VCaP (cell line): ENCODE measurements at regions not wholly inside any gene's neighbourhood (a gene's known extent, or its start where the extent isn't known, plus 50 kb on each side); places are given as distances from the start of the nearest gene placed in this dataset.

Experiments
- H3K27ac ChIP-seq: fragments of 450-650 bp; 2 replicates; pipeline ENCODE4 v1.5.1; 2017
- TF ChIP-seq, protein P1 (sequence below): fragments of 450-650 bp; conservative IDR thresholded peaks from 2 replicates; pipeline ENCODE4 v1.5.1; 2017; ENCODE audit warnings: mild to moderate bottlenecking, moderate library complexity

- TF ChIP-seq, protein P1, sequence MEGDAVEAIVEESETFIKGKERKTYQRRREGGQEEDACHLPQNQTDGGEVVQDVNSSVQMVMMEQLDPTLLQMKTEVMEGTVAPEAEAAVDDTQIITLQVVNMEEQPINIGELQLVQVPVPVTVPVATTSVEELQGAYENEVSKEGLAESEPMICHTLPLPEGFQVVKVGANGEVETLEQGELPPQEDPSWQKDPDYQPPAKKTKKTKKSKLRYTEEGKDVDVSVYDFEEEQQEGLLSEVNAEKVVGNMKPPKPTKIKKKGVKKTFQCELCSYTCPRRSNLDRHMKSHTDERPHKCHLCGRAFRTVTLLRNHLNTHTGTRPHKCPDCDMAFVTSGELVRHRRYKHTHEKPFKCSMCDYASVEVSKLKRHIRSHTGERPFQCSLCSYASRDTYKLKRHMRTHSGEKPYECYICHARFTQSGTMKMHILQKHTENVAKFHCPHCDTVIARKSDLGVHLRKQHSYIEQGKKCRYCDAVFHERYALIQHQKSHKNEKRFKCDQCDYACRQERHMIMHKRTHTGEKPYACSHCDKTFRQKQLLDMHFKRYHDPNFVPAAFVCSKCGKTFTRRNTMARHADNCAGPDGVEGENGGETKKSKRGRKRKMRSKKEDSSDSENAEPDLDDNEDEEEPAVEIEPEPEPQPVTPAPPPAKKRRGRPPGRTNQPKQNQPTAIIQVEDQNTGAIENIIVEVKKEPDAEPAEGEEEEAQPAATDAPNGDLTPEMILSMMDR, result no peak
- H3K27ac ChIP-seq, result no peak overlapping the region
Observed at GRCh38 chr12:47591361-47591791, 114.5 kb downstream of the RPAP3 start.

- no peak overlapping the region for H3K27ac ChIP-seq
- TF ChIP-seq, protein P1, result no peak
Observed at GRCh38 chr12:47590771-47591360, 115.0 kb downstream of the RPAP3 start.

GRCh38 chr12:47586952-47587669 is 118.7 kb downstream of the RPAP3 start:
- no peak overlapping the region for H3K27ac ChIP-seq
- TF ChIP-seq, protein P1, result no peak

GRCh38 chr12:47585507-47585906 is 120.3 kb downstream of the RPAP3 start:
- no peak overlapping the region for H3K27ac ChIP-seq
- TF ChIP-seq, protein P1, result no peak

GRCh38 chr12:47578836-47579235 is 127.0 kb downstream of the RPAP3 start:
- TF ChIP-seq, protein P1, result no peak
- H3K27ac ChIP-seq, result no peak overlapping the region

GRCh38 chr12:47577206-47577989 is 128.4 kb downstream of the RPAP3 start:
- H3K27ac ChIP-seq, result no peak overlapping the region
- TF ChIP-seq, protein P1, result no peak

GRCh38 chr12:47576289-47576945 is 129.4 kb downstream of the RPAP3 start:
- no peak overlapping the region for H3K27ac ChIP-seq
- TF ChIP-seq, protein P1, result no peak
